ENCODE measurements at regions not wholly inside any gene's neighbourhood (a gene's known extent, or its start where the extent isn't known, plus 50 kb on each side); places are given as distances from the start of the nearest gene placed in this dataset.
"Not testable (repeated sequence)": the region's sequence is repeated elsewhere in the genome, so short reads cannot be mapped to it uniquely, and the experiment has no call there.

GRCh38 chr17:33862772-33863602 is 392.1 kb upstream of the CCL2 start:
- DNase-seq: no peak

- no peak for DNase-seq
Measured at GRCh38 chr17:33864758-33865229, 390.3 kb upstream of the CCL2 start.

GRCh38 chr17:33868899-33869298 is 386.2 kb upstream of the CCL2 start:
- no peak for DNase-seq

GRCh38 chr17:33870936-33871335 is 384.1 kb upstream of the CCL2 start:
- no peak for DNase-seq

- no peak for DNase-seq
Measured at GRCh38 chr17:33871720-33872540, 383.2 kb upstream of the CCL2 start.

- no peak for DNase-seq
Measured at GRCh38 chr17:33873201-33873617, 381.9 kb upstream of the CCL2 start.

- no peak for DNase-seq
Measured at GRCh38 chr17:33874617-33875060, 380.4 kb upstream of the CCL2 start.

GRCh38 chr17:33875973-33876372 is 379.1 kb upstream of the CCL2 start:
- DNase-seq: no peak

GRCh38 chr17:33882273-33882672 is 372.8 kb upstream of the CCL2 start:
- not testable (repeated sequence) for DNase-seq

- not testable (repeated sequence) for DNase-seq
Measured at GRCh38 chr17:33882677-33883076, 372.4 kb upstream of the CCL2 start.

- no peak for DNase-seq
Measured at GRCh38 chr17:33888455-33888854, 366.6 kb upstream of the CCL2 start.

- no peak for DNase-seq
Measured at GRCh38 chr17:33889040-33889439, 366.0 kb upstream of the CCL2 start.

- no peak for DNase-seq
Measured at GRCh38 chr17:33889766-33890165, 365.3 kb upstream of the CCL2 start.

GRCh38 chr17:33892717-33893591 is 362.1 kb upstream of the CCL2 start:
- no peak for DNase-seq

- DNase-seq: no peak
Measured at GRCh38 chr17:33895491-33895890, 359.6 kb upstream of the CCL2 start.

- DNase-seq: no peak
Measured at GRCh38 chr17:33896263-33896662, 358.8 kb upstream of the CCL2 start.

GRCh38 chr17:33901085-33901484 is 354.0 kb upstream of the CCL2 start:
- no peak for DNase-seq

GRCh38 chr17:33902901-33903449 is 352.1 kb upstream of the CCL2 start:
- DNase-seq: no peak

- no peak for DNase-seq
Measured at GRCh38 chr17:33904476-33904875, 350.6 kb upstream of the CCL2 start.

- no peak for DNase-seq
Measured at GRCh38 chr17:33905338-33905800, 349.7 kb upstream of the CCL2 start.

- no peak for DNase-seq
Measured at GRCh38 chr17:33908363-33909064, 346.6 kb upstream of the CCL2 start.
